ENCODE measurements at regions not wholly inside any gene's neighbourhood (a gene's known extent, or its start where the extent isn't known, plus 50 kb on each side); places are given as distances from the start of the nearest gene placed in this dataset.

- TF ChIP-seq CTCF (IDR thresholded peaks at IDR 0.05; ENCODE audit: low read length), result no peak
- no peak for TF ChIP-seq EZH2phosphoT487 (IDR thresholded peaks at IDR 0.05; ENCODE audit: low read length)
Measured at GRCh38 chr9:12363439-12363838, 329.7 kb upstream of the TYRP1 start.

Data from MM.1S (cell line).